Erythroblast (primary cell): ENCODE measurements at regions not wholly inside any gene's neighbourhood (a gene's known extent, or its start where the extent isn't known, plus 50 kb on each side); places are given as distances from the start of the nearest gene placed in this dataset.
A peak's percentile ranks its signal among the peaks of the same experiment; 100 is the strongest.

Experiments
- DNase-seq, 2 experiments: peaks; one replicate each; lab custom pipeline; 2025; lab: John Stamatoyannopoulos, UW
- GATA1 ChIP-seq: IDR thresholded peaks from 2 replicates; pipeline ENCODE4 v1.6.1; 2011; ENCODE audit warnings: low read depth, mild to moderate bottlenecking, control low read depth, low read length, moderate library complexity
- POLR2A ChIP-seq: IDR thresholded peaks from 2 replicates; pipeline ENCODE4 v1.6.1; 2011; ENCODE audit warnings: mild to moderate bottlenecking, low read length

- peak; percentile 20 to 58 for DNase-seq
- TF ChIP-seq GATA1 = no peak
- TF ChIP-seq POLR2A = no peak
Measured at GRCh38 chr2:41782306-41783158, 265.3 kb upstream of the PKDCC start.

- no peak for DNase-seq
- TF ChIP-seq POLR2A = no peak
- no peak for TF ChIP-seq GATA1
Measured at GRCh38 chr2:41784496-41784895, 263.3 kb upstream of the PKDCC start.

- no peak for DNase-seq
- TF ChIP-seq GATA1 (no peak), POLR2A (no peak)
Measured at GRCh38 chr2:41785251-41786022, 262.4 kb upstream of the PKDCC start.

- DNase-seq = peak in 1 of 2 experiments; percentile 9
- no peak for TF ChIP-seq GATA1
- no peak for TF ChIP-seq POLR2A
Measured at GRCh38 chr2:41791523-41791922, 256.3 kb upstream of the PKDCC start.

GRCh38 chr2:41803361-41803760, 244.5 kb upstream of the PKDCC start:
- no peak for DNase-seq
- TF ChIP-seq POLR2A (no peak), GATA1 (no peak)

- TF ChIP-seq POLR2A (no peak), GATA1 (no peak)
- peak in 1 of 2 experiments; percentile 2 for DNase-seq
Measured at GRCh38 chr2:41806286-41806685, 241.5 kb upstream of the PKDCC start.

GRCh38 chr2:41821167-41821566, 226.7 kb upstream of the PKDCC start:
- DNase-seq = no peak
- TF ChIP-seq GATA1 = no peak
- TF ChIP-seq POLR2A = no peak

GRCh38 chr2:41826921-41827320, 220.9 kb upstream of the PKDCC start:
- DNase-seq = no peak
- TF ChIP-seq GATA1 (no peak), POLR2A (no peak)

GRCh38 chr2:41827354-41827971, 220.4 kb upstream of the PKDCC start:
- no peak for DNase-seq
- TF ChIP-seq POLR2A (no peak), GATA1 (no peak)

GRCh38 chr2:41828052-41828643, 219.7 kb upstream of the PKDCC start:
- DNase-seq = no peak
- no peak for TF ChIP-seq GATA1
- no peak for TF ChIP-seq POLR2A

GRCh38 chr2:41829052-41829451, 218.8 kb upstream of the PKDCC start:
- no peak for DNase-seq
- TF ChIP-seq POLR2A (no peak), GATA1 (no peak)

- TF ChIP-seq GATA1 (no peak), POLR2A (no peak)
Measured at GRCh38 chr2:41830600-41830999, 217.2 kb upstream of the PKDCC start.

GRCh38 chr2:41832218-41832617, 215.6 kb upstream of the PKDCC start:
- DNase-seq = no peak
- TF ChIP-seq POLR2A (no peak), GATA1 (no peak)

More at GRCh38 chr2:41830600-41830999, 217.2 kb upstream of the PKDCC start:
- DNase-seq = peak in 1 of 2 experiments; percentile 9
